ENCODE measurements at regions not wholly inside any gene's neighbourhood (a gene's known extent, or its start where the extent isn't known, plus 50 kb on each side); places are given as distances from the start of the nearest gene placed in this dataset.

DNA sequence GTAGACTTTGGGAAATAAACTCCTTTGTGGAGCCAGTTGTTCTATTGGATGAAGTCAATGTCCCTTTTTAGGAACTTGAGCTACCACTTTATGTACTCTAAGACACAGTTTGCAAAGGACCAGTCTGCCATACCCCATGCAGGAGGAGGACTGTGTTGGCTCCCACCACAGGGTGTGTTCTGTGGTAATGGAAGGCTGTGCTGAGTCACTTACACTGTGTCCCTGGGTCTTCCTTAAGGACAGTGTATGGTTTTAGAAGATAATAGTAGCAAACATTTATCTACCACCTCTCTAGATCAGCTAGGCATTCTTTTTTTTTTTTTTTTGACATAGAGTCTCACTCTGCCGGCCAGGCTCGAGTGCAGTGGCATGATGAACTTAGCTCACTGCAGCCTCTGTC, 184.0 kb upstream of the PGRMC2 start (continued):
- TF ChIP-seq BHLHE40 (IDR thresholded peaks at IDR 0.05; ENCODE audit: low read length) (no peak), NFIC (IDR thresholded peaks at IDR 0.05) (peak; percentile 55), EHMT2 (IDR thresholded peaks at IDR 0.05) (peak; percentile 84), CCNT2 (IDR thresholded peaks at IDR 0.05; ENCODE audit: borderline replicate concordance, extremely low read depth, insufficient read length, low read depth, low read length) (peak; percentile 34), ADNP (tag; IDR thresholded peaks at IDR 0.05) (0 out of 2 replicates have a peak, but pooled peaks have one; percentile 39), MECOM (CRISPR knock-in tag; IDR thresholded peaks at IDR 0.05) (peak; percentile 67; the same call in 1 of the 2 replicates), CHD2 (IDR thresholded peaks at IDR 0.05; ENCODE audit: low read depth, low read length) (no peak), BRD9 (IDR thresholded peaks at IDR 0.05; ENCODE audit: low read depth, partially characterized antibody) (peak; percentile 33), HDAC3 (IDR thresholded peaks at IDR 0.05; ENCODE audit: borderline replicate concordance, partially characterized antibody) (peak; percentile 41), CBFA2T3 (IDR thresholded peaks at IDR 0.05) (peak; percentile 91), ZNF232 (CRISPR knock-in tag; IDR thresholded peaks at IDR 0.05) (no peak), ZNF644 (tag; IDR thresholded peaks at IDR 0.05; ENCODE audit: low read depth) (no peak), JUND (IDR thresholded peaks at IDR 0.05; ENCODE audit: borderline replicate concordance, low read depth, low read length) (peak; percentile 85), JUND (tag; IDR thresholded peaks at IDR 0.05; ENCODE audit: borderline replicate concordance, low read depth, low read length) (peak; percentile 80; the same call in 2 of the 3 replicates), HNRNPL (IDR thresholded peaks at IDR 0.05; ENCODE audit: low read depth, low read length) (no peak), ZNF12 (CRISPR knock-in tag; IDR thresholded peaks at IDR 0.05) (no peak), TBL1XR1 (IDR thresholded peaks at IDR 0.05; ENCODE audit: low read length in 2 of 2) (peak in 1 of 2 experiments; percentile 37; a peak in 1 of 4 replicates), POLR2AphosphoS5 (IDR thresholded peaks at IDR 0.05; ENCODE audit: control insufficient read depth, insufficient read depth, low read depth, low read length) (peak; percentile 59; the same call in 1 of the 2 replicates), ATF1 (CRISPR knock-in tag; IDR thresholded peaks at IDR 0.05) (no peak), ATF1 (tag; IDR thresholded peaks at IDR 0.05) (peak; percentile 52; the same call in 1 of the 2 replicates), MTA2 (IDR thresholded peaks at IDR 0.05; ENCODE audit: low read depth) (peak; percentile 73), C11orf30 (IDR thresholded peaks at IDR 0.05; ENCODE audit: low read depth) (peak; percentile 89), RNF2 (IDR thresholded peaks at IDR 0.05) (peak; percentile 45; the same call in 1 of the 2 replicates)
- TF ChIP-seq, protein P1, sequence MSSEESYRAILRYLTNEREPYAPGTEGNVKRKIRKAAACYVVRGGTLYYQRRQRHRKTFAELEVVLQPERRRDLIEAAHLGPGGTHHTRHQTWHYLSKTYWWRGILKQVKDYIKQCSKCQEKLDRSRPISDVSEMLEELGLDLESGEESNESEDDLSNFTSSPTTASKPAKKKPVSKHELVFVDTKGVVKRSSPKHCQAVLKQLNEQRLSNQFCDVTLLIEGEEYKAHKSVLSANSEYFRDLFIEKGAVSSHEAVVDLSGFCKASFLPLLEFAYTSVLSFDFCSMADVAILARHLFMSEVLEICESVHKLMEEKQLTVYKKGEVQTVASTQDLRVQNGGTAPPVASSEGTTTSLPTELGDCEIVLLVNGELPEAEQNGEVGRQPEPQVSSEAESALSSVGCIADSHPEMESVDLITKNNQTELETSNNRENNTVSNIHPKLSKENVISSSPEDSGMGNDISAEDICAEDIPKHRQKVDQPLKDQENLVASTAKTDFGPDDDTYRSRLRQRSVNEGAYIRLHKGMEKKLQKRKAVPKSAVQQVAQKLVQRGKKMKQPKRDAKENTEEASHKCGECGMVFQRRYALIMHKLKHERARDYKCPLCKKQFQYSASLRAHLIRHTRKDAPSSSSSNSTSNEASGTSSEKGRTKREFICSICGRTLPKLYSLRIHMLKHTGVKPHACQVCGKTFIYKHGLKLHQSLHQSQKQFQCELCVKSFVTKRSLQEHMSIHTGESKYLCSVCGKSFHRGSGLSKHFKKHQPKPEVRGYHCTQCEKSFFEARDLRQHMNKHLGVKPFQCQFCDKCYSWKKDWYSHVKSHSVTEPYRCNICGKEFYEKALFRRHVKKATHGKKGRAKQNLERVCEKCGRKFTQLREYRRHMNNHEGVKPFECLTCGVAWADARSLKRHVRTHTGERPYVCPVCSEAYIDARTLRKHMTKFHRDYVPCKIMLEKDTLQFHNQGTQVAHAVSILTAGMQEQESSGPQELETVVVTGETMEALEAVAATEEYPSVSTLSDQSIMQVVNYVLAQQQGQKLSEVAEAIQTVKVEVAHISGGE (CRISPR knock-in tag; IDR thresholded peaks at IDR 0.05): peak in 1 of 3 experiments; percentile 49; a peak in 1 of 6 replicates
- TF ChIP-seq, protein P2, sequence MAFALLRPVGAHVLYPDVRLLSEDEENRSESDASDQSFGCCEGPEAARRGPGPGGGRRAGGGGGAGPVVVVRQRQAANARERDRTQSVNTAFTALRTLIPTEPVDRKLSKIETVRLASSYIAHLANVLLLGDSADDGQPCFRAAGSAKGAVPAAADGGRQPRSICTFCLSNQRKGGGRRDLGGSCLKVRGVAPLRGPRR (CRISPR knock-in tag; IDR thresholded peaks at IDR 0.05): no peak
- TF ChIP-seq, protein P3, sequence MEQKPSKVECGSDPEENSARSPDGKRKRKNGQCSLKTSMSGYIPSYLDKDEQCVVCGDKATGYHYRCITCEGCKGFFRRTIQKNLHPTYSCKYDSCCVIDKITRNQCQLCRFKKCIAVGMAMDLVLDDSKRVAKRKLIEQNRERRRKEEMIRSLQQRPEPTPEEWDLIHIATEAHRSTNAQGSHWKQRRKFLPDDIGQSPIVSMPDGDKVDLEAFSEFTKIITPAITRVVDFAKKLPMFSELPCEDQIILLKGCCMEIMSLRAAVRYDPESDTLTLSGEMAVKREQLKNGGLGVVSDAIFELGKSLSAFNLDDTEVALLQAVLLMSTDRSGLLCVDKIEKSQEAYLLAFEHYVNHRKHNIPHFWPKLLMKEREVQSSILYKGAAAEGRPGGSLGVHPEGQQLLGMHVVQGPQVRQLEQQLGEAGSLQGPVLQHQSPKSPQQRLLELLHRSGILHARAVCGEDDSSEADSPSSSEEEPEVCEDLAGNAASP (IDR thresholded peaks at IDR 0.05): no peak
